Small intestine (tissue), 7 donors: ENCODE measurements at regions not wholly inside any gene's neighbourhood (a gene's known extent, or its start where the extent isn't known, plus 50 kb on each side); places are given as distances from the start of the nearest gene placed in this dataset.

Experiments used
- DNase-seq, 2 donors: peaks; one replicate each; pipeline versions ENCODE4 v3.0.0 to v3.0.0-alpha.2; 2013
- FAIRE-seq: peaks from 2 replicates; lab custom pipeline; 2012; peaks lifted over from hg19 to GRCh38; lab: Jason Lieb, UNC
- H3K27ac ChIP-seq, 3 donors: one replicate each; pipeline ENCODE4 v1.5.1; 2013; ENCODE audit warnings: low read length in 2 of 3, mild to moderate bottlenecking in 2 of 3, control low read depth in 1 of 3, inconsistent platforms in 1 of 3, low read depth in 1 of 3, moderate library complexity in 1 of 3
- H3K27me3 ChIP-seq, 3 donors: one replicate each; pipeline ENCODE4 v1.6.1; 2013; ENCODE audit warnings: low read length in 3 of 3, inconsistent platforms in 1 of 3; ENCODE audit not compliant: control insufficient read depth in 3 of 3, insufficient read depth in 3 of 3
- H3K36me3 ChIP-seq, 3 donors: one replicate each; pipeline ENCODE4 v1.6.1; 2013; ENCODE audit warnings: low read length in 3 of 3, inconsistent platforms in 1 of 3, low read depth in 1 of 3, mild to moderate bottlenecking in 1 of 3, moderate library complexity in 1 of 3; ENCODE audit not compliant: control insufficient read depth in 3 of 3, insufficient read depth in 2 of 3
- H3K4me1 ChIP-seq, 3 donors: one replicate each; pipeline ENCODE4 v1.6.1; 2013; ENCODE audit warnings: low read length in 2 of 3, inconsistent platforms in 1 of 3, low read depth in 1 of 3, mild to moderate bottlenecking in 1 of 3, moderate library complexity in 1 of 3; ENCODE audit not compliant: control insufficient read depth in 3 of 3, insufficient read depth in 2 of 3
- H3K4me3 ChIP-seq, 3 donors: one replicate each; pipeline ENCODE4 v1.5.1; 2013; ENCODE audit warnings: low read length in 3 of 3, control low read depth in 1 of 3, inconsistent platforms in 1 of 3, low read depth in 1 of 3, mild to moderate bottlenecking in 1 of 3, moderate library complexity in 1 of 3
- H3K9me3 ChIP-seq, 2 donors: one replicate each; pipeline ENCODE4 v1.6.1; 2013; ENCODE audit warnings: low read depth in 1 of 2, low read length in 1 of 2; ENCODE audit not compliant: control insufficient read depth in 2 of 2, insufficient read depth in 1 of 2
- WGBS, 3 donors: extraction: QIAGEN DNeasy Blood & Tissue Kit; methylation state at CpG; one replicate each; pipeline ENCODE4 v1.1.7; 2013; 5-methylcytosine and 5-hydroxymethylcytosine counted together
- donor health status: healthy with polysubstance abuse.
- donor health status: control.
- donor health status: control.
- donor health status: Bipolar disorder and iron deficiency.
- donor health status: healthy.

DNA sequence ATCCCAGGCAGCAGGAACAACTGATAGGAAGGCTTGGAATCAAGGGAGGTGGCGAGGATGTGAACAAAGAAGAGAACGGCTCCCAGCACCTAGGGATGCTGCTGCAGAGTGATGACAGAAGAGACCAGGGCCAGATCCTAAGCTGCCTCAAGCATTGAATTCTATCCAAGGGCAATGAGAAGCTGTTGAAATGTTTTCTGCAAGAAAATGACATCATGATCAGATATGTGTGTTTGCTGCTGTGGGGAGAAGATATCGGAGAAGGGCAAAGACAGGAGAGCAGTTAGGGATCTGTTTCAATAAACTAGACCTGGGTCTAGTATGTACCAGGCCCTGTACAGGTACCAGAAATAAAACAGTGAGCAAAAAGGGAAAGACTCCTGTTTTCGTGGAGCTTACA lies 194.7 kb upstream of the RAB4A start:
- Histone ChIP-seq H3K4me3 (no peak overlapping the region), H3K9me3 (no peaks in the 10 kb centered on the region), H3K27me3 (no peaks in the 10 kb centered on the region), H3K27ac (no peak overlapping the region), H3K36me3 (no peaks in the 10 kb centered on the region), H3K4me1 (no peaks in the 10 kb centered on the region)
- WGBS, 3 donors: 68 to 97% (median 77%) methylated on average over 4 of the region's 4 CpGs
- FAIRE-seq (no peak), DNase-seq (no peak)

DNA sequence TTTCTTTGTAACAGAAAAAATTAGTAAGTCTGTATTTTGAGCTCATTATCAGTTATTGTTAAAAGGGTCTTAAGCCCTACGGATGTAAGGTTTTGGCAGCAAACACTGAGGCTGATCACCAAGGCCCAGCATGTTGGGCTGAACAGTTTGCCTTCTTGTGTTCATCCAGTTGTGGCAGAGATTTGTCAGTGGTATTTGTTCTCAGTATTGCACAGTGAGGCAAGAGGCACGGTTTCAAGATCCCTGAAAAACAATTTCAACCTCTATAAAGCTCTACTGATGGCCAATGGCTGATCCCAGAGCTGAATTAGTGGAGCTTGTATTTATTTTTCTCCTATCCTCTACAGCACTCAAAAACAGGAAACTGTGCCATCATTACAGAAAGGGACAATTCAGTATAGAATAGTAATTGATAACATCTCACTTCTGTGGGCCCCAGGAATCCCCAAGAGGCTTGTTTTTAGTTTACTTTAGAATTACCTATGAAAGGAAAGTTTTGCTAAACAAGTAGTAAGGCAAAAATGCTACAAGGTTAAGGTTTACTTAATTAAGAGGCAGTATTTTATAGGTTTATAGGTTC lies 191.8 kb upstream of the RAB4A start:
- WGBS, 3 donors: 68 to 77% (median 72%) methylated on average over 2 of the region's 2 CpGs

DNA sequence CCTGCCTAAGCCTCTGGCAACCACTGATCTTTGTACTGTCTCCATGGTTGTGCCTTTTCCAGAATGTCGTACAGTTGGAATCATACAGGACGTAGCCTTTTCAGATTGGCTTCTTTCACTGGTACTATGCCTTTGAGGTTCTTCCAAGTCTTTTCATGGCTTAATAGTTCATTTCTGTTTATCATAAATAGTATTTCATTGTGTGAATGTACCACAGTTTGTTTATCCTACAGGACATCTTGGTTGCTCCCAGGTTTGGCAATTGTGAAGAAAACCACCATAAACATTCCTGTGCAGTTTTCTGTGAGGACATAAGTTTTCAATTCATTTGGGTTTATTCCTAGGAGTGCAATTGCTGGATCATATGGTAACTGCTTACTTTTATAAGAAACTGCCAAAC lies 190.6 kb upstream of the RAB4A start:
- WGBS, 3 donors: 90 to 94% (median 92%) methylated on average over 2 of the region's 2 CpGs
- H3K9me3 ChIP-seq: peaks cover 0 to 9% of the 10 kb centered on the region in 2 donors
- no peaks in the 10 kb centered on the region for H3K27me3 ChIP-seq
- no peaks in the 10 kb centered on the region for H3K4me1 ChIP-seq
- no peak for DNase-seq
- no peak for FAIRE-seq
- no peak overlapping the region for H3K27ac ChIP-seq
- no peaks in the 10 kb centered on the region for H3K36me3 ChIP-seq
- H3K4me3 ChIP-seq: no peak overlapping the region

More for the DNA sequence above, 191.8 kb upstream of the RAB4A start:
- Histone ChIP-seq H3K27ac (no peak overlapping the region), H3K27me3 (no peaks in the 10 kb centered on the region), H3K36me3 (no peaks in the 10 kb centered on the region), H3K4me1 (no peaks in the 10 kb centered on the region), H3K9me3 (peaks cover 0 to 9% of the 10 kb centered on the region in 2 donors), H3K4me3 (no peak overlapping the region)
- FAIRE-seq (no peak), DNase-seq (no peak)

DNA sequence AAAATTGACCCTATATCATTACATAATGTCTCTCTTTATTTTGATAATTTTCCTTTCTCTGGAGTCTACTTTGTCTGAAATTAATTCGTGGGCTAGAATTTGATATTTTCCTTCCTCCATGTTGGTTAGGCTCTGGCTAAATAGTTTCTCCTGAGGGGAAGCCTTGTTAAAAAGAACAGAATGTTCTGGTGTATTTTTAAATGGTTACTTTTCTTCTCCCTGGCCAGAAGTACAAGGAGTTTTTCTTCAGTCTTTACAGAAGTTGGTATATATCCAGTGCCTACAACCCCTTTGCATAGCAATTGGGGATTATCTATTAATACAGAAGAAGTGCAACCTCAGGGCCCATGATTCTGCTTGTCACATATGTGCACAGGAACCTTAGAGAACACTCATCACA lies 185.6 kb upstream of the RAB4A start:
- Histone ChIP-seq H3K27ac (no peak overlapping the region), H3K4me1 (no peaks in the 10 kb centered on the region), H3K36me3 (no peaks in the 10 kb centered on the region), H3K9me3 (peaks cover 0 to 9% of the 10 kb centered on the region in 2 donors), H3K4me3 (no peak overlapping the region), H3K27me3 (no peaks in the 10 kb centered on the region)
- WGBS, 3 donors: 79 to 91% (median 79%) methylated on average over 1 of the region's 1 CpG
- no peak for DNase-seq
- no peak for FAIRE-seq

DNA sequence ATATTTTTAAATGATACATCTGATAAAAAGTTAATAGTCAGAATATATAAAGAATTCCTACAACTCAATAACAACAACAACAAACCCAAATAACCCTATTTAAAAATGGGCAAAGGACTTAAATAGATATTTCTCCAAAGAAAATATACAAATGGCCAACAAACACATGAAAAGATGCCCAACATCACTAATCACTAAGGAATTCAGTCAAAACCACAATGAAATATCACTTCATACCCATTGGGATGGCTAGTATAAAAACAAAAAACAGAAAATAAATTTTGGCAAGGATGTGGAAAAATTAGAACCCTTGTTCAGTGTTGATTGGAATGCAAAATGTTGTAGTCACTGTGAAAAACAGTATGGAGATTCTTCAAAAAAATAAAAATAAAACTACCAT lies 184.8 kb upstream of the RAB4A start:
- FAIRE-seq: no peak
- H3K4me3 ChIP-seq: no peak overlapping the region
- H3K9me3 ChIP-seq: peaks cover 0 to 9% of the 10 kb centered on the region in 2 donors
- no peak for DNase-seq
- no peaks in the 10 kb centered on the region for H3K27me3 ChIP-seq
- H3K4me1 ChIP-seq: no peaks in the 10 kb centered on the region
- H3K36me3 ChIP-seq: no peaks in the 10 kb centered on the region
- no peak overlapping the region for H3K27ac ChIP-seq

DNA sequence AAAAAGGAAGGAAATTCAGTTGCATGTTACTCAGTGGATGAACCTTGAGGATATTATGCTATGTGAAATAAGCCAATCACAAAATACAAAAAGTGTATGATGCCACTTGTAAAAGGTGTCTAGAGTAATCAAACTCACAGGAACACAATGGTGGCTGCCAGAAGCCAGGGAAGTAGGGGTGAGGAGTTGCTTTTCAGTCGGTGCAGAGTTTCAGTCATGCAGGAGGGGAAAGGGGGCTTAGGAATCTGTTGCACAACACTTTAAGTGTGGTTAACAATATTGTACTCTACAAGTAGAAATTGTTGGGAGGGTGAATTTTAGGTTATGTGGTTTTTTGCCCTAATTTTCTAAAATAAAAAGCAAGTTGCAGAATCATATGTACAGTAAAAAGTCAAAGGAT lies 184.2 kb upstream of the RAB4A start:
- FAIRE-seq: no peak
- Histone ChIP-seq H3K4me1 (no peaks in the 10 kb centered on the region), H3K36me3 (no peaks in the 10 kb centered on the region), H3K27me3 (no peaks in the 10 kb centered on the region), H3K27ac (no peak overlapping the region), H3K9me3 (peaks cover 0 to 9% of the 10 kb centered on the region in 2 donors), H3K4me3 (no peak overlapping the region)
- 38 to 72% (median 65%) methylated on average over 1 of the region's 1 CpG for WGBS, 3 donors
- DNase-seq: no peak

DNA sequence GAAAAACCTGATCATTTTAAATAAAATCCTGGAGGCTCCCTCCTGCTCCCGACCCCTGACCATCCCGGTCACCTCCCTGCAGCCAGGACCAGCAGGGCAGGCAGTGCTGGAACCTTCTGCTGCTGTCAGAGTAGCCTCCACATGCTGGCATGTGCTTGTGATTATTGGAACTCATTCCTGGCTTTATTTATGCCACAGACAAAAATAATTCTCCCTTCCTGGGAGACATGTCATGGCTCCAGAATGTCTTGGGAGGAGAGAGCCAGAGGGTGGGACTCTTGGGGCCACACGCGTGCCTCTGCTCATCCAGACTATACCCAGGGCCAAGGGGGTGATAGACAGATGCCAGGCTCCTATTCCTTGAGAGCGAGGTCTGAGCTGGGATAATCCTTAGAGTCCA lies 183.6 kb upstream of the RAB4A start:
- no peak overlapping the region for H3K4me3 ChIP-seq
- FAIRE-seq: no peak
- H3K36me3 ChIP-seq: no peaks in the 10 kb centered on the region
- H3K27me3 ChIP-seq: no peaks in the 10 kb centered on the region
- H3K4me1 ChIP-seq: no peaks in the 10 kb centered on the region
- DNase-seq: no peak
- WGBS, 3 donors: 84 to 95% (median 93%) methylated on average over 5 of the region's 5 CpGs
- H3K27ac ChIP-seq: no peak overlapping the region
- peaks cover 0 to 3% of the 10 kb centered on the region in 2 donors for H3K9me3 ChIP-seq

DNA sequence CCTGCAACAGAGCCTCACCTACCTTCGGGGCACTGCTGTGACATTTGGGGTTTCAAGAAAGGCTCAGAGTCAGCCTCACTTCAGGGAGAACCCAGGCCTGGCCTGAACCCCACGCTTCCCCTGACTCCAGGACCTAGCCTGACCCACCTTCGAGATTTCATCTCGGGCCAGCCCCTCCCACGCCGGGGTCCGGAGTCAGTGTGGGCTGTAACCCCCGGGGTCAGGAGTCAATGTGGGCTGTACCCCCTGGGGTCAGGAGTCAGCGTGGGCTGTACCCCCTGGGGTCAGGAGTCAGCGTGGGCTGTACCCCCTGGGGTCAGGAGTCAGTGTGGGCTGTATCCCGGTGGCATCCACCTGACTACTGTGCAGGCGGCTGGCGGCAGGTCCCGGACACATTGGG lies 183.0 kb upstream of the RAB4A start:
- no peaks in the 10 kb centered on the region for H3K4me1 ChIP-seq
- no peak for DNase-seq
- no peaks in the 10 kb centered on the region for H3K27me3 ChIP-seq
- no peak overlapping the region for H3K4me3 ChIP-seq
- no peaks in the 10 kb centered on the region for H3K36me3 ChIP-seq
- H3K27ac ChIP-seq: no peak overlapping the region
- WGBS, 3 donors: 86 to 92% (median 90%) methylated on average over 14 of the region's 14 CpGs
- FAIRE-seq: no peak
- peaks cover 0 to 3% of the 10 kb centered on the region in 2 donors for H3K9me3 ChIP-seq

DNA sequence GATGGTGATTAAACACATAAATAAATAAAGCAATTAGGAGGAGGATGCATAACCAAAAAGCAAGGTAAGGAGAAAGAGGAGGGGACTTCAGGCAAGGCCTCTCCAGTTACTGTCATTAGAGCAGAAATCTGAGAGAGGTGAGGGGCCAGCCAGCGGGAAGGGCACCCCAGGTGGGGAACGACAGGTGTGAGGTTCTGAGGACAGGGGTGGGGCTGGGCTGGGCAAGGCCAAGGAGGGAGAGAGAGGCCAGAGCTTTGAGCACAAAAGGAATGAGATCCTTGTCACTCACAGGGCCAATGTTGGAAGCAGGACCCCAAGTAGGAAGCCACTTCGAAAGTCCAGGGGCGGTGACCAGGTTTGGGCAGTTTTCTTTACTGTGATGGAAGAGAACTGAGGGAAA lies 182.2 kb upstream of the RAB4A start:
- Histone ChIP-seq H3K27ac (no peak overlapping the region), H3K27me3 (no peaks in the 10 kb centered on the region), H3K4me1 (peaks cover 0 to 8% (median 0%) of the 10 kb centered on the region in 3 donors), H3K9me3 (no peaks in the 10 kb centered on the region), H3K4me3 (no peak overlapping the region), H3K36me3 (no peaks in the 10 kb centered on the region)
- DNase-seq (no peak), FAIRE-seq (no peak)
- WGBS, 3 donors: 59 to 72% (median 68%) methylated on average over 4 of the region's 4 CpGs
